Dendritic cell treated with granulocyte-macrophage colony-stimulating factor and Interleukin-4, amounts not matched to agents 40 ng/mL and 50 ng/mL, for 4 days (primary cell): ENCODE measurements at regions not wholly inside any gene's neighbourhood (a gene's known extent, or its start where the extent isn't known, plus 50 kb on each side); places are given as distances from the start of the nearest gene placed in this dataset.

Experiments
- H3K27ac Mint-ChIP-seq: one replicate; pipeline ENCODE4 v1.8.0; 2022; ENCODE audit warnings: mild to moderate bottlenecking, mixed read lengths
- H3K27me3 Mint-ChIP-seq: one replicate; pipeline ENCODE4 v1.8.0; 2022; ENCODE audit warnings: mild to moderate bottlenecking, mixed read lengths
- H3K36me3 Mint-ChIP-seq: one replicate; pipeline ENCODE4 v1.8.0; 2022; ENCODE audit warnings: low read depth, mixed read lengths
- H3K4me1 Mint-ChIP-seq: one replicate; pipeline ENCODE4 v1.8.0; 2022; ENCODE audit warnings: low read depth, mixed read lengths
- H3K4me3 Mint-ChIP-seq: one replicate; pipeline ENCODE4 v1.8.0; 2022; ENCODE audit warnings: mild to moderate bottlenecking, moderate library complexity, mixed read lengths
- H3K9me3 Mint-ChIP-seq: one replicate; pipeline ENCODE4 v1.8.0; 2022; ENCODE audit warnings: mixed read lengths
- intact Hi-C: fragments of 100-400 bp; cut with micrococcal nuclease; formaldehyde crosslinking; loops from one replicate; pipeline ENCODE4 v1.15.0; 2022

- Mint-ChIP-seq H3K27me3 (no peaks in the 10 kb centered on the region), H3K36me3 (no peaks in the 10 kb centered on the region), H3K4me3 (no peak overlapping the region), H3K27ac (no peak overlapping the region), H3K9me3 (peaks cover 11% of the 10 kb centered on the region), H3K4me1 (peaks cover 14% of the 10 kb centered on the region)
- intact Hi-C loops: no loop called here
These were observed 60.3 kb downstream of the EOMES start for GRCh38 chr3:27661797-27662196.

- no peak overlapping the region for H3K4me3 Mint-ChIP-seq
- no peaks in the 10 kb centered on the region for H3K27me3 Mint-ChIP-seq
- peaks cover 11% of the 10 kb centered on the region for H3K9me3 Mint-ChIP-seq
- intact Hi-C loops: no loop called here
- H3K4me1 Mint-ChIP-seq: peaks cover 12% of the 10 kb centered on the region
- H3K36me3 Mint-ChIP-seq: no peaks in the 10 kb centered on the region
- no peak overlapping the region for H3K27ac Mint-ChIP-seq
These were observed 62.7 kb downstream of the EOMES start for GRCh38 chr3:27659279-27660021.

GRCh38 chr3:27658741-27659140 lies 63.4 kb downstream of the EOMES start:
- Mint-ChIP-seq H3K9me3 (peaks cover 11% of the 10 kb centered on the region), H3K27ac (no peak overlapping the region), H3K4me1 (peaks cover 12% of the 10 kb centered on the region), H3K36me3 (no peaks in the 10 kb centered on the region), H3K27me3 (no peaks in the 10 kb centered on the region), H3K4me3 (no peak overlapping the region)
- intact Hi-C loops: no loop called here

GRCh38 chr3:27657871-27658270 lies 64.3 kb downstream of the EOMES start:
- Mint-ChIP-seq H3K27ac (no peak overlapping the region), H3K4me3 (no peak overlapping the region)
- intact Hi-C loops: no loop called here

GRCh38 chr3:27657404-27657803 lies 64.7 kb downstream of the EOMES start:
- intact Hi-C loops: no loop called here
- Mint-ChIP-seq H3K27ac (no peak overlapping the region), H3K4me1 (peaks cover 12% of the 10 kb centered on the region), H3K36me3 (no peaks in the 10 kb centered on the region), H3K27me3 (no peaks in the 10 kb centered on the region), H3K9me3 (peaks cover 11% of the 10 kb centered on the region), H3K4me3 (no peak overlapping the region)

More at GRCh38 chr3:27657871-27658270, 64.3 kb downstream of the EOMES start:
- peaks cover 12% of the 10 kb centered on the region for H3K4me1 Mint-ChIP-seq
- no peaks in the 10 kb centered on the region for H3K27me3 Mint-ChIP-seq
- no peaks in the 10 kb centered on the region for H3K36me3 Mint-ChIP-seq
- H3K9me3 Mint-ChIP-seq: peaks cover 11% of the 10 kb centered on the region

GRCh38 chr3:27656790-27657189 lies 65.3 kb downstream of the EOMES start:
- intact Hi-C loops: no loop called here
- Mint-ChIP-seq H3K27me3 (no peaks in the 10 kb centered on the region), H3K27ac (no peak overlapping the region), H3K36me3 (no peaks in the 10 kb centered on the region), H3K4me1 (peaks cover 10% of the 10 kb centered on the region), H3K4me3 (no peak overlapping the region), H3K9me3 (peaks cover 7% of the 10 kb centered on the region)

- peaks cover 5% of the 10 kb centered on the region for H3K4me1 Mint-ChIP-seq
- no peak overlapping the region for H3K4me3 Mint-ChIP-seq
- intact Hi-C loops: no loop called here
- no peaks in the 10 kb centered on the region for H3K27me3 Mint-ChIP-seq
- H3K36me3 Mint-ChIP-seq: no peaks in the 10 kb centered on the region
- H3K27ac Mint-ChIP-seq: no peak overlapping the region
- H3K9me3 Mint-ChIP-seq: no peaks in the 10 kb centered on the region
These were observed 66.6 kb downstream of the EOMES start for GRCh38 chr3:27655547-27655946.

GRCh38 chr3:27653803-27654558 lies 68.1 kb downstream of the EOMES start:
- intact Hi-C loops: no loop called here
- Mint-ChIP-seq H3K27me3 (no peaks in the 10 kb centered on the region), H3K9me3 (no peaks in the 10 kb centered on the region), H3K4me3 (no peak overlapping the region), H3K27ac (no peak overlapping the region), H3K36me3 (no peaks in the 10 kb centered on the region), H3K4me1 (peaks cover 5% of the 10 kb centered on the region)

GRCh38 chr3:27649277-27649676 lies 72.8 kb downstream of the EOMES start:
- Mint-ChIP-seq H3K9me3 (no peaks in the 10 kb centered on the region), H3K27me3 (no peaks in the 10 kb centered on the region), H3K4me3 (no peak overlapping the region), H3K27ac (no peak overlapping the region), H3K4me1 (no peaks in the 10 kb centered on the region), H3K36me3 (no peaks in the 10 kb centered on the region)
- intact Hi-C loops: no loop called here

- no peak overlapping the region for H3K27ac Mint-ChIP-seq
- H3K27me3 Mint-ChIP-seq: peaks cover 3% of the 10 kb centered on the region
- no peaks in the 10 kb centered on the region for H3K9me3 Mint-ChIP-seq
- H3K4me1 Mint-ChIP-seq: no peaks in the 10 kb centered on the region
- intact Hi-C loops: no loop called here
- H3K36me3 Mint-ChIP-seq: no peaks in the 10 kb centered on the region
- H3K4me3 Mint-ChIP-seq: no peak overlapping the region
These were observed 75.2 kb downstream of the EOMES start for GRCh38 chr3:27646896-27647295.

GRCh38 chr3:27644941-27645340 lies 77.2 kb downstream of the EOMES start:
- Mint-ChIP-seq H3K4me3 (no peak overlapping the region), H3K36me3 (no peaks in the 10 kb centered on the region), H3K27ac (no peak overlapping the region), H3K4me1 (no peaks in the 10 kb centered on the region), H3K9me3 (no peaks in the 10 kb centered on the region), H3K27me3 (peaks cover 3% of the 10 kb centered on the region)
- intact Hi-C loops: no loop called here

- Mint-ChIP-seq H3K9me3 (no peaks in the 10 kb centered on the region), H3K36me3 (no peaks in the 10 kb centered on the region), H3K27ac (no peak overlapping the region), H3K27me3 (peaks cover 3% of the 10 kb centered on the region), H3K4me3 (no peak overlapping the region), H3K4me1 (peaks cover 8% of the 10 kb centered on the region)
- intact Hi-C loops: no loop called here
These were observed 78.8 kb downstream of the EOMES start for GRCh38 chr3:27643355-27643754.

GRCh38 chr3:27642796-27643195 lies 79.3 kb downstream of the EOMES start:
- no peaks in the 10 kb centered on the region for H3K9me3 Mint-ChIP-seq
- no peaks in the 10 kb centered on the region for H3K36me3 Mint-ChIP-seq
- H3K4me1 Mint-ChIP-seq: peaks cover 8% of the 10 kb centered on the region
- H3K27me3 Mint-ChIP-seq: peaks cover 3% of the 10 kb centered on the region
- H3K27ac Mint-ChIP-seq: no peak overlapping the region
- H3K4me3 Mint-ChIP-seq: no peak overlapping the region
- intact Hi-C loops: no loop called here

- H3K36me3 Mint-ChIP-seq: no peaks in the 10 kb centered on the region
- intact Hi-C loops: no loop called here
- H3K4me3 Mint-ChIP-seq: no peak overlapping the region
- H3K9me3 Mint-ChIP-seq: no peaks in the 10 kb centered on the region
- H3K27me3 Mint-ChIP-seq: peaks cover 3% of the 10 kb centered on the region
- H3K27ac Mint-ChIP-seq: no peak overlapping the region
- H3K4me1 Mint-ChIP-seq: peaks cover 8% of the 10 kb centered on the region
These were observed 80.1 kb downstream of the EOMES start for GRCh38 chr3:27641888-27642601.
